Stimulated activated CD4-positive, alpha-beta T cell treated with anti-CD3 and anti-CD28 coated beads, Interleukin-2, amount 100 ng/mL, for 24 hours (primary cell): ENCODE measurements at regions not wholly inside any gene's neighbourhood (a gene's known extent, or its start where the extent isn't known, plus 50 kb on each side); places are given as distances from the start of the nearest gene placed in this dataset.
"Not testable (repeated sequence)": the region's sequence is repeated elsewhere in the genome, so short reads cannot be mapped to it uniquely, and the experiment has no call there.

Experiments
- DNase-seq, 2 donors: peaks; one replicate each; pipeline ENCODE4 v3.0.0-alpha.2; 2020

GRCh38 chr5:23994581-23995370 is 487.4 kb downstream of the PRDM9 start:
- no peak for DNase-seq

- no peak for DNase-seq
These were observed 489.1 kb downstream of the PRDM9 start for GRCh38 chr5:23996525-23996924.

GRCh38 chr5:24005384-24005783 is 498.0 kb downstream of the PRDM9 start:
- DNase-seq = no peak

DNA sequence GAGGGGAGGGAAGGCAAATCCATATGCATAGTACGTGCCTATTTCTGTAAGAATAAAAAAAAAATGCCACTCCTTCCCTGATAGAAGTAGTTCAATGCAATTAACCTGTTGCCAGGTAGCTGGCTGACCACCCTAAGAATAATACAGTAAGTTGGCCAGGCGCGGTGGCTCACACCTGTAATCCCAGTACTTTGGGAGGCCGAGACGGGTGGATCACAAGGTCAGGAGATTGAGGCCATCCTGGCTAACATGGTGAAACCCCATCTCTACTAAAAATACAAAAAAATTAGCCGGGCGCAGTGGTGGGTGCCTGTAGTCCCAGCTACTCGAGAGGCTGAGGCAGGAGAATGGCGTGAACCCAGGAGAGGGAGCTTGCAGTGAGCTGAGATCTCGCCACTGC is 510.3 kb downstream of the PRDM9 start:
- DNase-seq = not testable (repeated sequence)

DNA sequence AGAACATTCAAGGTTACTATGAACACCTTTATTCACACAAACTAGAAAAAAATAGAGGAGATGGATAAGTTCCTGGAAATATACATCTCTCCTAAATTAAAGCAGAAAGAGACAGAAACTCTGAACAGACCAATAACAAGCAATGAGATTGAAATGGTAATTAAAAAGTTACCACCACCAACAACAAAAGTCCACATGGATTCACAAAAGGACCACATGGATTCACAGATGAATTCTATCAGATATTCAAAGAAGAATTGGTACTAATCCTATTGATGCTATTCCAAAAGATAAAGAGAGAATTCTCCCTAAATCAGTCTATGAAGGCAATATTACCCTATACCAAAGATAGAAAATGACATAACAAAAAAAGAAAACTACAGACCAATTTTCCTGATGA is 518.9 kb downstream of the PRDM9 start:
- DNase-seq = no peak

GRCh38 chr5:24042688-24043087 is 535.3 kb downstream of the PRDM9 start:
- no peak for DNase-seq

GRCh38 chr5:24045046-24045445 is 537.6 kb downstream of the PRDM9 start:
- no peak for DNase-seq

GRCh38 chr5:24053737-24054136 is 546.3 kb downstream of the PRDM9 start:
- DNase-seq = no peak

- DNase-seq = no peak
These were observed 551.6 kb downstream of the PRDM9 start for GRCh38 chr5:24059006-24059405.

GRCh38 chr5:24059716-24060115 is 552.3 kb downstream of the PRDM9 start:
- no peak for DNase-seq

- no peak for DNase-seq
These were observed 558.4 kb downstream of the PRDM9 start for GRCh38 chr5:24065779-24066178.

DNA sequence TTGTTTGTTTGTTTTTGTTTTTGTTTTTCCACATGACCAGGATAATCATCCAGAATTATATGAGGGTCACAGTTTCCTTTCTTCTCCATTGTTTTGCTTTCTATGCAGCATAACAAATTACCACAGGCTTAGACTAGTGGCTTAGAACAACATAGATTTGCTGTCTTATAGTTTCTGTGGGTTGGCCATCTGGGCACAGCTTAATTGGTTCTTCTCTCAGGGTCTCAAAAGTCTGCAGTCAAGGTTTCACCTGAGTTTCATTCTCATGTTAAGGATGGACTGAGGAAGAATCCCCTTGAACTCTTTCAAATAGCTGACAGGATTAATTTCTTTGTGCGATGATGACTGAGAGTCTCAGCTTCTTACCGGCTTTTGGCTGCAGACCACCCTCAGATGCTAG is 559.8 kb downstream of the PRDM9 start:
- DNase-seq = no peak

DNA sequence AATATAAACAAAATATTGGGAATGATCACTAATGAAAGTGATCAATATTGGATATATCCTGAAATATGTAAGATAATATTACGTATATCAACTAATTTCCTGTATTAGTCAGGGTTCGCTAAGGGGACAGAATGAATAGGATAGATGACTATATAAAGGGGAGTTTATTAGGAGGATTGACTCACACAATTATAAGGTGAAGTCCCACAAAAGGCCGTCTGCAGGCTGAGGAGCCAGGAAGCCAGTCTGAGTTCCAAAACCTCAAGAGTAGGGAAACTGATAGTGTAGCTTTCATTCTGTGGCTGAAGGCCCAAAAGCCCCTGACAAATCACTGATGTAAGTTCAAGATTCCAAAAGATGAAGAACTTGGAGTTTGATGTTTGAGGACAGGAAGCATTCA is 561.1 kb downstream of the PRDM9 start:
- no peak for DNase-seq

- DNase-seq = no peak
These were observed 565.7 kb downstream of the PRDM9 start for GRCh38 chr5:24073107-24073506.

DNA sequence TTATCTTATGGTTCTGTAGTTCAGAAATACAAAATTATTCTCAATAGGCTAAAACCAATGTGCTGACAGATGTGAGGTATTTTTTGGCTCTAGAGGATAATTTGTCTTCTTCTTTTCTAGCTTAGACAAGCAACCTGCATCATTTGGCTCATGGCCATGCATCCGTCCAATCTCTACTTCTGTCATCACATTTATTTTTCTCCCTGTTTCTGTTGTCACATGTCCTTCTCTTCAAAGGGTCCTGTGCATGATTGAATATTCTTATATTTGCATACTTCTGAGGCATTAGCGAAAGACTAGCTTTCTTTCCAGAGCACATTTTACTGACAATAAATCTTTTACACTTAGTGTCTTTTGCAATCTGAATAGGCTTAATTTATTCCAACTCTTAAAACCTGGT is 564.7 kb downstream of the CDH10 start:
- no peak for DNase-seq

GRCh38 chr5:24094081-24094679 is 550.6 kb downstream of the CDH10 start:
- no peak for DNase-seq

DNA sequence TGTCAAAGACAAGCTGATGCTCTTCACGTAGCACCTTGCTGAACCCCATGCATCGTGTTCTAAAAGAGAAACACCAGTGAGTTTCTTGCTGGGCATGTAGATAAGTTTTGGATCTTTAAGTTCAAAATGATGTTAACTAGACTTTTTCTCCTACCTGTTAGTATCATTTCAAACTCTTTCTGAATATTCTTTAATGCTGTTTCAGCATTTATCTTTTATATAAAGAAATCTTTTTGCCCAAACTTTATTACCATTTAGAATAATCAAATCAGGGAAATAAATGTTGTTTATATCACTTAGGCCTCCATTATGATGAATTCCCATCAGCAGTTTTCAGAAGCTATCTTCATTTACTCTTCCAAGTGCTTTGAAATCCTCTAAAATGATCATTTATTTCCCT is 542.8 kb downstream of the CDH10 start:
- no peak for DNase-seq

DNA sequence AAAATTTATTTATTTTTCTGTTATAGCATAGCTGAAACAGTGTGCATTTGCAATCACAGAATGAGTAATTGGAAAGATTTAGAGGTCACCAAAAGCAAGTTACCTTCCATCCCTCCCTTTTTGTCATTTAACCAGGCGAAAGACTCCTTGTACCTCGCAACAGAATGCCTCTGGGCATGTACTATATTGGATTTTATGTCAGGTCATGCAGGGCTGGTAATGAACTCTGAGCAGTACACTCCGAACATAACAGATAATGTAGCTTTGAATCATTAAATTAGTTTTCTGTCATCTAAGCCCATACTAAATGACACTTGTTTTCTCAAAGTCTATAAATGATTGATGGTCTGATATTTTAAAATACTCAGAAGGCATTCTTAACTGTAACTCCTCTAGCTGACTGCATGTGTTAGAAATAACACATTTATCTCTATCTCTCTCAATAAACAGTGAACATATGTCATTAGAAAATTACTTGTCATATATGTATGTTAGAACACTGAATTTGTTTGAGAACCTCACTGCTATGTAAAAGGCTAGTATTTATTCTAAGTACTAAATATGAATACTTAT is 541.2 kb downstream of the CDH10 start:
- no peak for DNase-seq

GRCh38 chr5:24110004-24110615 is 534.7 kb downstream of the CDH10 start:
- DNase-seq = no peak

DNA sequence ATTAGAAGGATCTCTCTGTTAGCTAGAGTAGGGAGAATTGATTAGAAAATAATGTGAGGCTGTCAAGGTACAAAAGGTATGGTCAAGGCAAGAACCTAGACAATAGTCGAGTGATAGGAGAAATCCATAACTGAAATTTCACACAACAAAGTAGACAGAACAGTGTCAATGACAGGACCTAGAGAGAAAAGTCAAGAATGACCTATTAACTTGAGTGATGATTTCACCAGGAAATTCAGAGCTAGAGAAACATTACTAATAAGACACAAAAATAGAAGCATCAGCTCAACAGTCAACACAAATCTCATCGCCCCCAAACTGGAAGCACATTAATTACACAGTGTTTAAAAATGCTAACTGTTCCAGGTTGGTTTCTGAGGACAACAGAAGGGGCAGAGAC is 532.4 kb downstream of the CDH10 start:
- DNase-seq = no peak

DNA sequence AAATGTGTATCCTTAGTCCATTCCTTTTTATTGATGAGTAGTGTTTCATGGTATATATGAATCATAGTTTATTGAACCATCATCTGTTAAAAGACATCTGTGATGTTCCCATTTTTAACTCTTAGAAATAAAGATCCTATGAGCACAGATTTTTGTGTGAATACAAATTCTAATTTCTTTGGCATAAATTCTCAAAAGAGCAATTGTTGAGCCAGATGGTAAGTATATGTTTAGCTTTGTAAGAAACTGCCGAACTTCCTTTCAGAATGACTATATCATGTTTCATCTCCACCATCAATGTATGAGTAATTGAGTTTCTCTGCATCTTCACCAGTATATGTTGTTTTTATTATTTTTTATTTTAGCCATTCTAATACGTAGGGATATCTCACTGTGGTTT is 526.4 kb downstream of the CDH10 start:
- no peak for DNase-seq

GRCh38 chr5:24135536-24135935 is 509.2 kb downstream of the CDH10 start:
- DNase-seq = no peak

GRCh38 chr5:24141046-24141445 is 503.7 kb downstream of the CDH10 start:
- no peak for DNase-seq

GRCh38 chr5:24142341-24142740 is 502.4 kb downstream of the CDH10 start:
- DNase-seq = no peak
